H1 (cell line): ENCODE measurements at regions not wholly inside any gene's neighbourhood (a gene's known extent, or its start where the extent isn't known, plus 50 kb on each side); places are given as distances from the start of the nearest gene placed in this dataset.

Experiments
- CTCF ChIA-PET: fragments of 300-600 bp; sonication (Branson Sonifier 250); formaldehyde crosslinking; loops from one replicate; lab custom pipeline; 2021; ENCODE audit not compliant: partially characterized antibody; lab: Charles Lee
- POLR2A ChIA-PET: fragments of 300-600 bp; sonication (Branson Sonifier 250); formaldehyde crosslinking; loops from one replicate; lab custom pipeline; 2021; ENCODE audit warnings: inconsistent platforms; ENCODE audit not compliant: partially characterized antibody; lab: Charles Lee
- DNase-seq, 2 experiments: peaks; one replicate each; pipeline versions ENCODE4 v3.0.0 to v3.0.0-alpha.2; 2010 to 2022; ENCODE audit warnings: low spot score in 2 of 2, low read depth in 1 of 2, mixed read lengths in 1 of 2
- FAIRE-seq: peaks from 2 replicates; lab custom pipeline; 2011; peaks lifted over from hg19 to GRCh38; lab: Jason Lieb, UNC
- H2AFZ ChIP-seq: 2 replicates; pipeline ENCODE4 v1.8.1; 2012; ENCODE audit warnings: low read length, inconsistent platforms
- H2AK5ac ChIP-seq: 2 replicates; pipeline ENCODE4 v1.6.1; 2013; ENCODE audit warnings: low read depth, low read length
- H2BK120ac ChIP-seq: replicated peaks from 2 replicates; pipeline ENCODE3; 2013; ENCODE audit warnings: low read depth, low read length, inconsistent platforms
- H2BK12ac ChIP-seq: 2 replicates; pipeline ENCODE4 v1.6.1; 2013; ENCODE audit warnings: low read depth, low read length
- H2BK15ac ChIP-seq: 2 replicates; pipeline ENCODE4 v1.6.1; 2013; ENCODE audit warnings: low read length
- H2BK20ac ChIP-seq: 2 replicates; pipeline ENCODE4 v1.6.1; 2013; ENCODE audit warnings: low read length
- H2BK5ac ChIP-seq: 2 replicates; pipeline ENCODE4 v1.6.1; 2013; ENCODE audit warnings: low read depth, low read length
- H3K14ac ChIP-seq: 2 replicates; pipeline ENCODE4 v1.6.1; 2013; ENCODE audit warnings: inconsistent platforms; ENCODE audit not compliant: insufficient read length
- H3K18ac ChIP-seq: 2 replicates; pipeline ENCODE4 v1.6.1; 2013; ENCODE audit warnings: low read length; ENCODE audit errors: extremely low read depth
- H3K23ac ChIP-seq: 2 replicates; pipeline ENCODE4 v1.6.1; 2013; ENCODE audit warnings: inconsistent platforms; ENCODE audit not compliant: insufficient read length
- H3K23me2 ChIP-seq: 2 replicates; pipeline ENCODE4 v1.6.1; 2013; ENCODE audit warnings: low read depth, low read length
- H3K27ac ChIP-seq: 2 replicates; pipeline ENCODE4 v1.6.1; 2011; ENCODE audit warnings: low read depth, low read length, inconsistent platforms
- H3K27me3 ChIP-seq, 4 experiments: replicated peaks in 1 of 4; 1 replicate in 1 of 4; 2 replicates in 3 of 4; pipeline versions ENCODE4 v1.6.1 to v1.8.1; 2011 to 2013; ENCODE audit warnings: low read length in 3 of 4, mild to moderate bottlenecking in 3 of 4, inconsistent platforms in 2 of 4, mixed read lengths in 2 of 4, moderate library complexity in 1 of 4; ENCODE audit not compliant: control insufficient read depth in 3 of 4, insufficient read depth in 3 of 4; ENCODE audit errors: extremely low read depth in 1 of 4
- H3K36me3 ChIP-seq, 4 experiments: 2 replicates each; pipeline versions ENCODE4 v1.6.1 to v1.8.1; 2011 to 2013; ENCODE audit warnings: mild to moderate bottlenecking in 4 of 4, low read length in 3 of 4, moderate library complexity in 2 of 4, control low read depth in 1 of 4, inconsistent platforms in 1 of 4; ENCODE audit not compliant: insufficient read depth in 4 of 4, control insufficient read depth in 2 of 4
- H3K4ac ChIP-seq: replicated peaks from 2 replicates; pipeline ENCODE3; 2013; ENCODE audit warnings: low read length, low read depth, mixed read lengths, inconsistent platforms; ENCODE audit not compliant: insufficient read length
- H3K4me1 ChIP-seq, 4 experiments: replicated peaks in 1 of 4; 1 replicate in 1 of 4; 2 replicates in 3 of 4; pipeline versions ENCODE4 v1.6.1 to v1.8.1; 2011 to 2013; ENCODE audit warnings: low read length in 3 of 4, inconsistent platforms in 2 of 4, mixed read lengths in 1 of 4; ENCODE audit not compliant: insufficient read depth in 4 of 4, control insufficient read depth in 3 of 4
- H3K4me2 ChIP-seq, 2 experiments: 2 replicates each; pipeline versions ENCODE4 v1.6.1 to v1.8.1; 2011 to 2013; ENCODE audit warnings: low read depth in 2 of 2, low read length in 2 of 2, control low read depth in 1 of 2, inconsistent platforms in 1 of 2, mild to moderate bottlenecking in 1 of 2; ENCODE audit not compliant: insufficient read depth in 1 of 2
- H3K4me3 ChIP-seq, 4 experiments: fragments of 200-600, 300-600 bp in 1 of 4; sonication (generic), shearing (Covaris generic), sonication (Bioruptor Twin) in 1 of 4; 2 replicates each; pipeline versions ENCODE4 v1.5.1 to v1.8.1; 2011 to 2016; ENCODE audit warnings: low read length in 4 of 4, low read depth in 3 of 4, control low read depth in 2 of 4, inconsistent platforms in 2 of 4, mild to moderate bottlenecking in 2 of 4, mixed read lengths in 1 of 4, moderate library complexity in 1 of 4; ENCODE audit not compliant: insufficient read depth in 2 of 4; ENCODE audit errors: extremely low read depth in 1 of 4
- H3K56ac ChIP-seq: replicated peaks from 2 replicates; pipeline ENCODE3; 2013; ENCODE audit warnings: low read depth, mild to moderate bottlenecking, mixed read lengths, low read length, inconsistent platforms; ENCODE audit not compliant: insufficient read length
- H3K79me1 ChIP-seq: 2 replicates; pipeline ENCODE4 v1.6.1; 2013; ENCODE audit warnings: low read depth, low read length, control low read depth
- H3K79me2 ChIP-seq, 2 experiments: 2 replicates each; pipeline versions ENCODE4 v1.6.1 to v1.8.1; 2012 to 2013; ENCODE audit warnings: low read length in 2 of 2, mild to moderate bottlenecking in 2 of 2, inconsistent platforms in 1 of 2; ENCODE audit not compliant: insufficient read depth in 2 of 2, control insufficient read depth in 1 of 2
- H3K9ac ChIP-seq, 4 experiments: replicated peaks in 1 of 4; 1 replicate in 1 of 4; 2 replicates in 3 of 4; pipeline versions ENCODE4 v1.6.1 to v1.8.1; 2011 to 2013; ENCODE audit warnings: low read depth in 3 of 4, low read length in 3 of 4, control low read depth in 2 of 4, mild to moderate bottlenecking in 2 of 4, moderate library complexity in 2 of 4, inconsistent platforms in 1 of 4; ENCODE audit errors: extremely low read depth in 1 of 4
- H3K9me3 ChIP-seq, 2 experiments: 2 replicates each; pipeline versions ENCODE4 v1.6.1 to v1.8.1; 2012 to 2013; ENCODE audit warnings: mild to moderate bottlenecking in 2 of 2, moderate library complexity in 2 of 2, control low read depth in 1 of 2, inconsistent platforms in 1 of 2, low read depth in 1 of 2, low read length in 1 of 2, mixed read lengths in 1 of 2; ENCODE audit not compliant: insufficient read depth in 2 of 2
- H4K20me1 ChIP-seq, 2 experiments: replicated peaks in 1 of 2; 2 replicates each; pipeline versions ENCODE3 to v1.8.1; 2011 to 2013; ENCODE audit warnings: inconsistent platforms in 2 of 2, low read length in 2 of 2, mild to moderate bottlenecking in 1 of 2; ENCODE audit not compliant: insufficient read depth in 2 of 2, control insufficient read depth in 1 of 2
- H4K5ac ChIP-seq: 2 replicates; pipeline ENCODE4 v1.6.1; 2013; ENCODE audit warnings: low read length, low read depth, mixed read lengths, inconsistent platforms; ENCODE audit not compliant: insufficient read length
- H4K8ac ChIP-seq: 2 replicates; pipeline ENCODE4 v1.8.0; 2013; ENCODE audit warnings: mild to moderate bottlenecking, moderate library complexity, low read length, inconsistent platforms; ENCODE audit not compliant: insufficient read depth; ENCODE audit errors: extremely low read depth
- H4K91ac ChIP-seq: replicated peaks from 2 replicates; pipeline ENCODE3; 2013; ENCODE audit warnings: low read length, mixed read lengths, inconsistent platforms; ENCODE audit not compliant: insufficient read length
- ASH2L ChIP-seq: fragments of 200-600, 300-600 bp; sonication (generic); IDR thresholded peaks from one replicate; pipeline ENCODE4 v1.7.1; 2017; ENCODE audit warnings: low read length
- BRCA1 ChIP-seq: IDR thresholded peaks from 2 replicates; pipeline ENCODE4 v1.6.1; 2012; ENCODE audit warnings: low read depth, low read length, improper control_type of control experiment
- CBX8 ChIP-seq: fragments of 300-800, 300-1000 bp; sonication (generic); IDR thresholded peaks from 2 replicates; pipeline ENCODE4 v1.7.1; 2016; ENCODE audit warnings: low read depth, low read length, borderline replicate concordance
- EGR1 ChIP-seq: IDR thresholded peaks from 2 replicates; pipeline ENCODE4 v1.6.1; 2011; ENCODE audit warnings: low read depth, low read length, borderline replicate concordance
- EP300 ChIP-seq, 2 experiments: IDR thresholded peaks; 1 replicate in 1 of 2; 2 replicates in 1 of 2; pipeline ENCODE4 v1.6.1; 2011 to 2012; ENCODE audit warnings: low read depth in 2 of 2, low read length in 2 of 2, mild to moderate bottlenecking in 2 of 2, borderline replicate concordance in 1 of 2, inconsistent platforms in 1 of 2, moderate library complexity in 1 of 2
- HDAC2 ChIP-seq, 2 experiments: fragments of 300-600 bp in 1 of 2; sonication (generic) in 1 of 2; IDR thresholded peaks; 2 replicates each; pipeline ENCODE4 v1.6.1; 2011 to 2012; ENCODE audit warnings: low read depth in 2 of 2, low read length in 2 of 2, mild to moderate bottlenecking in 2 of 2, moderate library complexity in 2 of 2, borderline replicate concordance in 1 of 2, inconsistent platforms in 1 of 2
- KDM1A ChIP-seq: fragments of 200-600, 300-600 bp; sonication (generic); IDR thresholded peaks from 2 replicates; pipeline ENCODE4 v1.7.1; 2016; ENCODE audit warnings: mild to moderate bottlenecking, low read length, borderline replicate concordance
- KDM4A ChIP-seq: IDR thresholded peaks from one replicate; pipeline ENCODE4 v1.7.1; 2012; ENCODE audit warnings: low read depth, mild to moderate bottlenecking, moderate library complexity, low read length, inconsistent platforms; ENCODE audit not compliant: severe bottlenecking
- SUZ12 ChIP-seq: fragments of 200-600 bp; sonication (generic); IDR thresholded peaks from 2 replicates; pipeline ENCODE4 v1.6.1; 2012; ENCODE audit warnings: mild to moderate bottlenecking, inconsistent platforms, low read length, moderate library complexity, mixed read lengths
- TAF7 ChIP-seq: optimal IDR thresholded peaks from 2 replicates; pipeline ENCODE3; 2011; ENCODE audit warnings: low read depth, mild to moderate bottlenecking, inconsistent platforms, low read length, moderate library complexity, borderline replicate concordance
- YY1 ChIP-seq: IDR thresholded peaks from 2 replicates; pipeline ENCODE4 v1.6.1; 2011; ENCODE audit warnings: low read depth, mild to moderate bottlenecking, low read length
- WGBS, 2 experiments: shearing (Covaris generic) in 1 of 2; methylation state at CpG; one replicate each; pipeline versions ENCODE4 v1.1.6 to v1.1.7; 2013 to 2015; ENCODE audit warnings: low lambda C conversion rate in 2 of 2, mixed read lengths in 2 of 2, inconsistent platforms in 1 of 2, low coverage in 1 of 2, missing lambda C conversion rate in 1 of 2; ENCODE audit not compliant: insufficient replicate concordance in 2 of 2, insufficient coverage in 1 of 2, insufficient read length in 1 of 2; ENCODE audit errors: extremely low coverage in 1 of 2, missing lambda C conversion rate in 1 of 2; 5-methylcytosine and 5-hydroxymethylcytosine counted together
- TF ChIP-seq, protein P1 (sequence below): IDR thresholded peaks from 2 replicates; pipeline ENCODE4 v1.6.1; 2012; ENCODE audit warnings: inconsistent platforms

DNA sequence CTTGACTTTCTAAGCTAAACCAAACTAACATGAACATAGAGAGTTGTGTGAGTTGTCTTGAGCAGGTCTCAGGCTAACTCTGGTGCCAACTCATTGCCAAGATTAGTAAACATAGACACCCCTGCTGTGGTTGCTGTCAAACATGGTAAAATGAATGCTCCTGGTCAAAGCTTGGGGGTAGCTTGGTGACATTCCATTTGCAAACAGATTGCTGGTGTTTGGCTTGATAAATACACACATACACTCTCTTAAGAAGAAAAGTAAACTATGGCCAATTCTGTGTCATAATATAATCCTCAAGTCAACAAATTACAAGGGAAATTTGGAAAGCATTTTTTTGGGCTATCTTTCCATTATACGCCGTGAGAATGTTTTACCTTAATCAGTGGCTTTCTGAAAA, 386.4 kb upstream of the PDE3A start:
- no peaks in the 10 kb centered on the region for H3K4me1 ChIP-seq
- no peak overlapping the region for H3K27ac ChIP-seq
- H4K20me1 ChIP-seq, result no peaks in the 10 kb centered on the region
- FAIRE-seq, result no peak
- no peak overlapping the region for H2AK5ac ChIP-seq
- no peaks in the 10 kb centered on the region for H3K36me3 ChIP-seq
- no peak overlapping the region for H3K9ac ChIP-seq
- H3K4me3 ChIP-seq, result no peak overlapping the region
- no peak overlapping the region for H2BK5ac ChIP-seq
- ChIA-PET POLR2A (no interaction called here), CTCF (interaction anchor here (1.2 kb wide), 3 partner anchors 9 to 213 kb away, joined by 3 to 4 read pairs (median 3); no protein-coding TSS in a partner anchor)
- no peak overlapping the region for H2BK20ac ChIP-seq
- H3K9me3 ChIP-seq, result no peaks in the 10 kb centered on the region
- no peak overlapping the region for H4K91ac ChIP-seq
- TF ChIP-seq SUZ12 (no peak), HDAC2 (IDR thresholded peaks at IDR 0.05; ENCODE audit: borderline replicate concordance in 1 of 2, low read depth in 2 of 2, low read length in 2 of 2) (no peak), ASH2L (no peak), KDM4A (no peak), TAF7 (no peak), BRCA1 (no peak), KDM1A (no peak), EP300 (IDR thresholded peaks at IDR 0.05; ENCODE audit: borderline replicate concordance in 1 of 2, low read depth in 2 of 2, low read length in 2 of 2) (no peak), CBX8 (no peak), EGR1 (no peak), YY1 (no peak)
- TF ChIP-seq, protein P1, sequence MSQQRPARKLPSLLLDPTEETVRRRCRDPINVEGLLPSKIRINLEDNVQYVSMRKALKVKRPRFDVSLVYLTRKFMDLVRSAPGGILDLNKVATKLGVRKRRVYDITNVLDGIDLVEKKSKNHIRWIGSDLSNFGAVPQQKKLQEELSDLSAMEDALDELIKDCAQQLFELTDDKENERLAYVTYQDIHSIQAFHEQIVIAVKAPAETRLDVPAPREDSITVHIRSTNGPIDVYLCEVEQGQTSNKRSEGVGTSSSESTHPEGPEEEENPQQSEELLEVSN, result no peak
- H3K79me2 ChIP-seq, result no peaks in the 10 kb centered on the region
- H3K23me2 ChIP-seq, result no peaks in the 10 kb centered on the region
- H3K4ac ChIP-seq, result no peak overlapping the region
- H3K23ac ChIP-seq, result no peak overlapping the region
- H3K27me3 ChIP-seq, result no peaks in the 10 kb centered on the region
- no peak for DNase-seq
- no peak overlapping the region for H3K4me2 ChIP-seq
- no peak overlapping the region for H2BK12ac ChIP-seq
- H4K8ac ChIP-seq, result no peak overlapping the region
- no peak overlapping the region for H3K14ac ChIP-seq
- H3K79me1 ChIP-seq, result no peaks in the 10 kb centered on the region
- no peak overlapping the region for H3K18ac ChIP-seq
- no peak overlapping the region for H2AFZ ChIP-seq
- no peak overlapping the region for H4K5ac ChIP-seq
- H2BK120ac ChIP-seq, result no peak overlapping the region
- H2BK15ac ChIP-seq, result no peak overlapping the region
- 93% methylated on average over 2 of the region's 2 CpGs; no CpG with 5 or more reads in 1 of the 2 experiments for WGBS, 2 experiments
- H3K56ac ChIP-seq, result no peak overlapping the region
